ENCODE measurements at regions not wholly inside any gene's neighbourhood (a gene's known extent, or its start where the extent isn't known, plus 50 kb on each side); places are given as distances from the start of the nearest gene placed in this dataset.
A peak's percentile ranks its signal among the peaks of the same experiment; 100 is the strongest.

DNA sequence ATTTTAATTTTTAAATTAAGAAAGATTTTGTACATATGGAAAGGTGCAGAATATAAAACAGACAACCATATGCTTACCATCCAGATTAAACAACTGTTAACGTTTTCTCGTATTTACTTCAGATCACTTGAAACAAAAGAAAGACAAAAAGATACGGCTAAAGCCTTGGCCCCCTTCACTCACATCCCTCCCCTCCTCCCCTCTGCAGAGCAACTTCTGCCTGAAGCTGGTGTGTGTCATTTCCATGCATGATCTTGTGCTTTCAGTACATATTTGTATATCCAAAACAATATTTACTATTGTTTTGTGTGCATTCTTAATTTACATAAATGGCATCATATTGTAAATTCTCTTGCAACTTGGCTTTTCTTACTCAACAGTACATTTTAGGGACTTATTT lies 68.5 kb upstream of the ANKRD1 start:
- ATAC-seq (ENCODE audit: insufficient read depth, low read depth) (peak; percentile 26; the same call in 2 of the 3 replicates), DNase-seq (peak; percentile 63)
- Histone ChIP-seq H3K79me2 (ENCODE audit: insufficient read depth, low read length) (peaks cover 10% of the 10 kb centered on the region), H3K27ac (ENCODE audit: low read length) (peak overlapping the region; percentile 99), H3K4me3 (ENCODE audit: low read depth in 1 of 2, low read length in 2 of 2) (no peak overlapping the region), H3K27me3 (ENCODE audit: insufficient read depth, low read length, poor library complexity) (no peaks in the 10 kb centered on the region), H3K4me1 (ENCODE audit: insufficient read depth, low read length) (peaks cover 97% of the 10 kb centered on the region), H3K9me3 (ENCODE audit: insufficient read depth, low read length, severe bottlenecking) (no peaks in the 10 kb centered on the region), H4K20me1 (ENCODE audit: insufficient read depth, low read length) (no peaks in the 10 kb centered on the region), H3K9ac (ENCODE audit: low read depth, low read length) (peak overlapping the region; percentile 76; the same call in 1 of the 2 replicates), H3K4me2 (ENCODE audit: insufficient read depth, low read length) (no peak overlapping the region), H2AFZ (ENCODE audit: low read depth, low read length) (no peak overlapping the region), H3K36me3 (ENCODE audit: insufficient read depth, low read length) (peaks cover 3% of the 10 kb centered on the region; the same call in 1 of the 2 replicates)
- TF ChIP-seq, protein P1, sequence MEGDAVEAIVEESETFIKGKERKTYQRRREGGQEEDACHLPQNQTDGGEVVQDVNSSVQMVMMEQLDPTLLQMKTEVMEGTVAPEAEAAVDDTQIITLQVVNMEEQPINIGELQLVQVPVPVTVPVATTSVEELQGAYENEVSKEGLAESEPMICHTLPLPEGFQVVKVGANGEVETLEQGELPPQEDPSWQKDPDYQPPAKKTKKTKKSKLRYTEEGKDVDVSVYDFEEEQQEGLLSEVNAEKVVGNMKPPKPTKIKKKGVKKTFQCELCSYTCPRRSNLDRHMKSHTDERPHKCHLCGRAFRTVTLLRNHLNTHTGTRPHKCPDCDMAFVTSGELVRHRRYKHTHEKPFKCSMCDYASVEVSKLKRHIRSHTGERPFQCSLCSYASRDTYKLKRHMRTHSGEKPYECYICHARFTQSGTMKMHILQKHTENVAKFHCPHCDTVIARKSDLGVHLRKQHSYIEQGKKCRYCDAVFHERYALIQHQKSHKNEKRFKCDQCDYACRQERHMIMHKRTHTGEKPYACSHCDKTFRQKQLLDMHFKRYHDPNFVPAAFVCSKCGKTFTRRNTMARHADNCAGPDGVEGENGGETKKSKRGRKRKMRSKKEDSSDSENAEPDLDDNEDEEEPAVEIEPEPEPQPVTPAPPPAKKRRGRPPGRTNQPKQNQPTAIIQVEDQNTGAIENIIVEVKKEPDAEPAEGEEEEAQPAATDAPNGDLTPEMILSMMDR (IDR thresholded peaks at IDR 0.05; ENCODE audit: borderline replicate concordance, extremely low read depth, low read length, poor library complexity, severe bottlenecking): no peak
- TF ChIP-seq EZH2 (IDR thresholded peaks at IDR 0.05; ENCODE audit: borderline replicate concordance, low read depth, low read length, severe bottlenecking): no peak

DNA sequence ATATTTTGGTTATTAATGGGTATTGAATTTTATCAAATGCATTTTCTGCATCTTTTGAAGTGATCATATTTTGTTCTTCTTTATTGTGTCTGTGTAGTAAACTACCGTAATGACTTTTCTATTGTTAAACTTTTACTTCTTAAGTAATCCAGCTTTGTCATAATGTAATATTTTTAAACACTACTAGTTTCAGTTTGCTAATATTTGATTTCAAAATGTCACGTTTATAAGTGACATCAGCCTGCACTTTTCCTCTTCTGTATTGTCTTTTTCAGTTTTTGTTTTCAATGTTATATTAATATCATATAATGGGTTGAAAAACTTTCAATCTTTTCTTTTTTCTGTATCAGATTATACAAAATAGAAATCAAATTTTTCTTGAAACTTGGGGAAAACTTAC lies 71.6 kb upstream of the ANKRD1 start:
- Histone ChIP-seq H3K27ac (ENCODE audit: low read length) (peak overlapping the region; percentile 50), H3K4me1 (ENCODE audit: insufficient read depth, low read length) (peaks cover 71% of the 10 kb centered on the region), H3K9ac (ENCODE audit: low read depth, low read length) (no peak overlapping the region), H3K4me2 (ENCODE audit: insufficient read depth, low read length) (no peak overlapping the region), H3K9me3 (ENCODE audit: insufficient read depth, low read length, severe bottlenecking) (no peaks in the 10 kb centered on the region), H3K79me2 (ENCODE audit: insufficient read depth, low read length) (peaks cover 4% of the 10 kb centered on the region; the same call in 1 of the 2 replicates), H4K20me1 (ENCODE audit: insufficient read depth, low read length) (no peaks in the 10 kb centered on the region), H2AFZ (ENCODE audit: low read depth, low read length) (no peak overlapping the region), H3K4me3 (ENCODE audit: low read depth in 1 of 2, low read length in 2 of 2) (no peak overlapping the region), H3K36me3 (ENCODE audit: insufficient read depth, low read length) (0 out of 2 replicates have a peak, but pooled peaks cover 3% of the 10 kb centered on the region), H3K27me3 (ENCODE audit: insufficient read depth, low read length, poor library complexity) (no peaks in the 10 kb centered on the region)
- DNase-seq (no peak), ATAC-seq (ENCODE audit: insufficient read depth, low read depth) (no peak)
- TF ChIP-seq, protein P1 (IDR thresholded peaks at IDR 0.05; ENCODE audit: borderline replicate concordance, extremely low read depth, low read length, poor library complexity, severe bottlenecking): no peak
- no peak for TF ChIP-seq EZH2 (IDR thresholded peaks at IDR 0.05; ENCODE audit: borderline replicate concordance, low read depth, low read length, severe bottlenecking)

DNA sequence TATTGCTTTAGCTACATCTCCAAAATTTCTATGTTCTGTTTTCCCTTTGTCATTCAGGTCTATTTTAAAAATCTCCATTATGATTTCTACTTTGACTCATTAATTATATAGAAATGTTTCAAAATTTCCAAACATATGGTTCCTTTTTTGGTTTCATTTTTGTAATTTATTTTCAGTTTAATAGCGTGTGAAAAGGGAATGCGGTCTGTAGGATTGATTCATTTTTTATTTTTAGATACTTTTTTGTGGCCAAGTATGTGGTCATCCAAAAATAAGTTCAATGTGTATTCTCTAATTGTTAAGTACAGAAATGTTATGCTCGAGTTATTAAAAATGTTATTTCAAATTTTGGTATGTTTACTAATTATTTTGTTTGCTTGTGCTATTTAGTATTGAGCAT lies 72.5 kb upstream of the ANKRD1 start:
- no peak for ATAC-seq (ENCODE audit: insufficient read depth, low read depth)
- Histone ChIP-seq H3K4me2 (ENCODE audit: insufficient read depth, low read length) (no peak overlapping the region), H2AFZ (ENCODE audit: low read depth, low read length) (no peak overlapping the region)

More for the DNA sequence above, 72.5 kb upstream of the ANKRD1 start:
- H3K4me3 ChIP-seq (ENCODE audit: low read depth in 1 of 2, low read length in 2 of 2): no peak overlapping the region
- TF ChIP-seq, protein P1 (IDR thresholded peaks at IDR 0.05; ENCODE audit: borderline replicate concordance, extremely low read depth, low read length, poor library complexity, severe bottlenecking): no peak
- TF ChIP-seq EZH2 (IDR thresholded peaks at IDR 0.05; ENCODE audit: borderline replicate concordance, low read depth, low read length, severe bottlenecking): no peak
- H3K27ac ChIP-seq (ENCODE audit: low read length): peak overlapping the region; percentile 34
- H3K9me3 ChIP-seq (ENCODE audit: insufficient read depth, low read length, severe bottlenecking): no peaks in the 10 kb centered on the region
- no peak overlapping the region for H3K9ac ChIP-seq (ENCODE audit: low read depth, low read length)
- H3K4me1 ChIP-seq (ENCODE audit: insufficient read depth, low read length): peaks cover 63% of the 10 kb centered on the region
- H3K79me2 ChIP-seq (ENCODE audit: insufficient read depth, low read length): peaks cover 4% of the 10 kb centered on the region; the same call in 1 of the 2 replicates
- no peak for DNase-seq
- 0 out of 2 replicates have a peak, but pooled peaks cover 3% of the 10 kb centered on the region for H3K36me3 ChIP-seq (ENCODE audit: insufficient read depth, low read length)
- H3K27me3 ChIP-seq (ENCODE audit: insufficient read depth, low read length, poor library complexity): no peaks in the 10 kb centered on the region
- H4K20me1 ChIP-seq (ENCODE audit: insufficient read depth, low read length): no peaks in the 10 kb centered on the region
